Midbrain (tissue), 1 donor: ENCODE measurements at regions not wholly inside any gene's neighbourhood (a gene's known extent, or its start where the extent isn't known, plus 50 kb on each side); places are given as distances from the start of the nearest gene placed in this dataset.
A peak's percentile ranks its signal among the peaks of the same experiment; 100 is the strongest.
"Not testable (repeated sequence)": the region's sequence is repeated elsewhere in the genome, so short reads cannot be mapped to it uniquely, and the experiment has no call there.

Experiments
- DNase-seq: peaks from one replicate; lab custom pipeline; 2025; lab: John Stamatoyannopoulos, UW

DNA sequence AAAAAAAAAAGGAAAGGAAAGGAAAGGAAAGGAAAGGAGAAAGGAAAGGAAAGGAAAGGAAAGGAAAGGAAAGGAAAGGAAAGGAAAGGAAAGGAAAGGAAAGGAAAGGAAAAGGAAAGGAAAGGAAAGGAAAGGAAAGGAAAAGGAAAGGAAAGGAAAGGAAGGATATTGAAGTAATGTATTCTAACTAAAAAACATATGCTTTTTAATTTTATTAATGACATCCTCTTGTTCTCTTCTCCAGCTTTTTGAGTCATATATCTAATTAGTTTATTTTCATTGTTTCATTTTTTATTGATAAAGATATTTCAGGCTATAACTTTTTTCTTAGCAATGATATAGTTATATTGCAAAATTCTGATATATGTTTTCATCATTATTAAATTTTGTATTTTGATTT lies 585.8 kb upstream of the ARID1B start:
- DNase-seq = not testable (repeated sequence)

DNA sequence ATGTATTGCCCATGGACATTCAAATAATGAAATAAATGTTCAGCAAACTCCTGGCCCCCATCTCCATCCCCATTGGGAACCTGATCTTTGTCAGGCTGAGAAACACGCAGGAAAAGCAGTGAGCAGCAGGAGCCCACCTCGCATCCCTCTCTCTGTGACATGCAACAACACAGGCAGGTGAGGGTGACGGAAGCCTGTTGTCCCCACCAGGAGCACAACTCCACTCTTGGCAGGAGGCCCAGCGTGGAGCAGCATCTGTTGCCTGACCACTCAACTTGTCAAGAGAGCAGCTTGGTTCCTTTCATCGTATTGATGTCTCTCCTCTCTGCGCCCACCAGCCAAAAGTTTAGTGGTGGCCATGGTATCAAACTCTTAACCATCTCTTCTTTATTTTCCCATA lies 586.9 kb upstream of the ARID1B start:
- no peak for DNase-seq

DNA sequence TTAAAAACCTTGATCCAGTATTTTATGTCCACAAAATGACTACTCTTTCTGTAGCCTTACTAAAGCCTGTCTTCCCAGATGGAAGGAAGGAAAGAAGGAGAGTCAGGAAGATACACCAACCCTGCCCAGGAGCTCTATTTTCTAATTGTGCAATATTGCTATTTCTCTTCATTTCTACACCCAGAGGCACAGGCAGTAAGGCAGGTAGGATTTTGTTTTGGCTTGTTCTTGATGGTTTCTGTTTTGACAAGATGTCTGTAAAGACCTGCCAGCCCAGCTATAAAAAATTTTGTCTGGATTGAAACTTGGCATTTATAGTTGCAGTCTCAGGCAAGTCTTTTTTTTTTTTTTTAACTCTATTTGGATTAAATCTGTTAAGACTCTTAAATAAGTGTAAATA lies 587.5 kb upstream of the ARID1B start:
- DNase-seq = no peak

DNA sequence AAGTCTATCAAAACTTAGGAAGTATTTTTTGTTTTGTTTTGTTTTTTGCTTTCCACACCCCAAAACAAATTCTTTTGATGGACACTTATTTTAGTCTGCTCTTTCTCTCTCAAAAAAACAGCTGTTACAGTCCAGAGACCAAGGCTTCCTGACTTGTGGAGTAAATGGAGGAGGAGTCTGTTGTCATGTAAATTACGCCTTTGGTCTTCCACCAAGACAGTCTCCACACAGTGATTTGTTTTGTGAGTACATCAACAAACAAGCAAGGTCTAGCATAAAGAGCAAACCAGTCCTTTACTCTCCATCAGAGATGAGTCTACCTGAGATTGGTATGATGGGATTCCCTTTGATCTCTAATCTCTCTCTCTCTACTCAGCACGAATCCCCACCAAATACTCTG lies 588.0 kb upstream of the ARID1B start:
- no peak for DNase-seq

DNA sequence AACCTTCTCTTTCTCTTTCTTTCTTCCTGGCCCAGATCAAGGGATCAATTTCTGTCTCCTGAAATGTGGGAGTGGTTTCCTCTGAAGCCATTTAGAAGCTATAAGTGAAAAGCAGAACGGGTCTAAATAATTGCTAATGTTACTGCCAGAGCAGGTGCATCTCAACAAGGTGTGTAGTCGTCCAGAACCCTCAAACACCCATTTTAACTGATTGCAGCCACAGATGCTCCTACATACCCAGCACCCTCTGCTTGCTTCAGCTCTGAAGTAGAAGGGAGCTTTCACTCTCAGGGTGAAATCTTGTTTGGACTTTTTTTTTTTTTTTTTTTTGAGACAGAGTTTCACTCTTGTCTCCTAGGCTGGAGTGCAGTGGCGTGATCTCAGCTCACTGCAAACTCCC lies 592.1 kb upstream of the ARID1B start:
- DNase-seq = no peak

DNA sequence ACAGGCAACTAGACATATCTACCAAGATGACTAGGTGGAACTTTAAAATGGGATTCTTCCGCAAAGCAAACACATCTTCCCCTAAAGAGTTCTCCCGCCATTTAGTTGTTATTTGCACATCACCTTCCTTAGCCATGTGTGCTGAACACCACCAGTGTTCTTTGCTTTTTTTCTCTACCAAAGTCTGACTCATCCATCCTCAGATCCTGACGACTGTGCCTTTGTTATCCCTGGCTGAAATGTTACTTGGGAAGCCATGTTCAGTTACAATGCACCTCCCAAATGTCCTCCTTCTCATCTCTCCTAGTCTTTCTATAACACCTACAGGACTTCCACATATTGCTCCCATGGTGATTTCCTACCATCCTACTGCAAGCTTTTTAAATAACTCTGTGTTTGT lies 593.5 kb upstream of the ARID1B start:
- DNase-seq = no peak

DNA sequence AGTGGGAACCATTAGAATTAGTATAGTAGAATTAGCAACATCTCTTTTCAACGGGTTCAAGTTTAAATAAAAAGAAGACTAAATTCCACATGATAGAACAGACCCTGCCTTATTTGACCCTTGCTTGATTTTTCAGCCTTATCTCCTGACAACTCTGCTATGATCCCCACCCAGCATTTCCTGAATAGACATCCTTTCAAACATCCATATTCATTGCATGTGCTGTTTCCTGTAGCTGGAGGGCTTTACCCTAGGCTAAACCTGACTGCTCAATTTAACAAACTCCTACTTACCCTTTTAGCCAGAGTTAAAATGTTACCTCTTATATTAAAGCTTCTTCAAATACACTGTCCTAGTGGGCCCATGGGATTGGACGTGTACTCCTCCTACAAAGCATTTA lies 594.8 kb upstream of the ARID1B start:
- no peak for DNase-seq

DNA sequence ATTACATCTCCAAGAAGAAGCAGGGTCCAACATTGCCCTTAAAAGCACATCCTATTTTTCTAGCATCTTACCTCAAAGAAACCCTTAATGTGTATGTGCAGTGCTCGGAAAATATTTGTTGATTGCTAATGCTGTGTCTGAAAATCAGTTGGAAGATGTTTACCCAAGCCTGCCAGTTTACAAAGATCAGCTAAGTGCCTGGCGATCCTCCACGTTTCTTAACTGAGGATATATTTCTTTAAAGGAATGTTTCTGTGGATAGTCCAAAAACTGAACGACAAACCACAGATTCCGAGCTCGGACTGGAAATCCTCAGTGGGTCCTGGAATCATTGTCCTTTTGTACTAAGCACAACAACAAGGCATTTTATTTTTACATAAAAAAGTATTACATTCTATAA lies 595.7 kb upstream of the ARID1B start:
- DNase-seq = no peak

DNA sequence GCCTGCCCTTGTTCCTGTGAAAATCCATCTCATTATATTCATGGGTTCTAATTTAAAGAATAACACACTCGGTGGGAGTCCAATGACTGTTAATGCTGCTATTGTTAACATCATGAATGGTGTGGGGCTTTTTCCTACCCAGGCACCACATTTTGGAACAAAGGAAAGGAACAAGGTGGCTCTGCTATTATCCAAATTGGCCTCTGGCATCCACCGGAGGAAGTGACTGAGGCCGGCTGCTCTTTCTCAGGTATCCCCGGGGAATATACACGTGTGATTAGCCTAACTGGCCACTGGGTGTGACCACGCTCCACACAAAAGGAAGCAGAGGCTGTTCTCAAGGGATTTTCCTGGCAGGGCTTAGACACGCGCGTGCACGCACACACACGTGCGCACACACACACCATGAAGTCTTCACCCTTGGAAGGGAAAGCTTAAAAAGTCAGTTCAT lies 601.2 kb upstream of the ARID1B start:
- peak; percentile 25 for DNase-seq

DNA sequence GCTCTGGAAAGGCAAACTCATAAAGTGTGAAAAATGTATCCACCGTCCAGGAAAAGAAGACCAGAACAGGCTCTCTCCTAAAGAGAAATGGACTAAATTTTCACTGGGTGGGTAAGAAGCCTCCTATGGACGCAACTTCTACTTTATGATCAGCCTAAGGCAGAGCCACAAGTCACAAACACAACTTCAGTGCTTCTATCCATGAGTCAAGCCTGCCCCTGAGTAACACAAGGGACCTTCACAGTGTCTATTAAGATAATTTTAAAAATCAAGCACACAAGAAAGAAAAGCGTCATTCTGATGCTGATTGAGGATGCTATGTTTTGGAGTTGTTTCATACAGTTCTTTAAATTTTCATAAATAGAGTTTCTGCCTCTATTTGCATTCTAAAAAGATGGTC lies 601.7 kb upstream of the ARID1B start:
- no peak for DNase-seq

DNA sequence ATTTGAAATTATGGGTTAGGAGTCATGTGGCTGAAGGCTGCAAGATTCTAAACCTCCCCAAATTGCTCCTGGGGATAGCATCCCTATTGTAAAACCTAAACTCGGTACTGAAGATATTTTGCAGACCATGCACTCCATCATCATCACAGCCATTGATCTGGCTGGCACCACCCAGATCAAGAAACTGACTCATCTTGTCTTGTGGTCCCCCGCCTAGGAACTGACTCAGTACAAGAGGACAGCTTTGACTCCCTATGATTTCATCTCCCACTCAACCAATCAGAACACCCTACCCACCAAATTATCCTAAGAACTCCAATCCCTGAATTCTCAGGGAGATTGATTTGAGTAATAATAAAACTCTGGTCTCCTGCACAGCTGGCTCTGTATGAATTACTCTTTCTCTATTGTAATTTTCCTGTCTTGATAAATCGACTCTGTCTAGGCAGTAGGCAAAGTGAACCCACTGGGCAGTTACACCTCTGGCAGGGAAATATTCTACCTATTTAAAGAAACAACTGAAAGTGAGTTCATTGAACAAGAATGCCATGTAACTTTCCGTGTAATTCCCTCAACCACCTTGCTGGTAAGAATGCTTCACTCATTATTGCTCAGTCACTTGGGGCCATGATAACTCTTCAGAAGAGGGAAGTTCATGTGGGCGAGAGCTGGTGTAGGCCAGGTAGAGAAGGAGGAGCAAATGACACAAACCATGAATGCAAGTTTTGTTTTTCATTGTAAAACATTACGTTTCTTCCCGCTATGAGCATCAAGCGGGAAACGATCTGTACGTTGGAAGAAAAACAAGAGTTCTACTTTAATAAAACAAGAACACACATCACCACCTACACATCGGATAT lies 602.9 kb upstream of the ARID1B start:
- no peak for DNase-seq

DNA sequence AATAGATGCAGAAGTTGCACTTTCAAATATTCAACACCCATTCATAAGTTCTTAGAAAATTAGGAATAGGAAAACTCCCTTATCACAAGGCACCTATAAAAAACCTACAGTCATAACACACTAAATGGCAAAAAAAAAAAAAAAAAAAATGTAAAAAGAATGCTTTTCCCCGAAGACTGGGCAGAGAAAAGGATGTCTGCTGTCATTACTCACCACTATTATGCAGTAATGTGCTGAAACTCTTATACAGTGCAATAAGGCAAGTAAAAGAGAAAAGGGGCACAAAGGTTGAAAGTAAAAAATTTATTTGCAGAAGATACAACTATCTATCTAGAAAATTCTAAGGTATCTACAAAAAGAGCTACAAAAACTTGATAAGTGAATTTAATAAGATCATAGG lies 607.8 kb upstream of the ARID1B start:
- no peak for DNase-seq

DNA sequence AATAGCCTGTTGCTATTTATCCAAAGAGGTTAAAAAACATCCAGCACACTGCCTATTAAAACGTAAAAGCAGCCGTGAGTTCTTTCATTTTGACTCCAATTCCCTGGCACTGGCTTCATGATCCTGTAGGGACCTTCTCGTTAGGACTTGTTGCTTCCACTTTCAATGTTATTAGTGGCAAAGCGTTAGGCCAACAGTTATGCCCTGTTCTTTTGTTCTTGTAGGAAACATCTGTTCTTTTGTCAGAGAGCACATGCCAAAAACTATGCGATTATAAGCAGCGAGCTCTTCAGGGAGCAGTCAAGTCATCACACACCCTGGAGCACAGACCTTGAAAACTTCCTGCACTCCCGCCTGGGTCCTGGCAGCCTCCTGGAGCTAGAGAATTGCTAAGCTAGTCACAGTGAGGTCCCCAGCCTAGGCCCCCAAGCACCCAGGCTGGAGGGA lies 609.5 kb upstream of the ARID1B start:
- no peak for DNase-seq

DNA sequence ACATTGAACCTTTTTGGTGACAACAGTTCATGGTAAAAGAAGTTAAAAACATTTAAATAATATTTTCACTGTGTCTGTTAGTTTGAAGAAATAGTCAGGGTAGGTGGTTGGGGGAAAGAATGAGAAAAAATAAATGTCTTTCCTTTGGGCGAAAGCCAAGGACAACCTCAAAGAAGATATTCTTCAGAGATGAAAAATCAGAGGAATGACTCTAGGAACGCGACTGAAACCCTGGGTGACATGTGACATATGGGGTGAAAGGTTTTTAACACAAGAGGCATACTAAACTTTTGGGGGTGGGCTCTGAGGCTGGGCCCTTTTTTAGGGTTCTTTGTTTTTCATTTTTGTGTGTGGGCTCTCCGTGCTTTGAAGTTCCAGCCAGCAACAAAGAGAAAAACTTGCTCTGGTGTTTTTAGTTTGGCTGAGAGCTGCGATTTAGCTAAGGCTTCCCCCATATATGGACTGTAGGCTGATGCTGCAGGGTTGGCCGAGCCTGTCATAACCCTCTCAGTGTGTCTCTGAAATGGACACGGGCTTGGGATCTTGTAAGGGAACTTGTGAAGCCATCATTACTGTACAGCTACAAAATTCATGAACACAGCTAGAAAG lies 610.1 kb upstream of the ARID1B start:
- no peak for DNase-seq

DNA sequence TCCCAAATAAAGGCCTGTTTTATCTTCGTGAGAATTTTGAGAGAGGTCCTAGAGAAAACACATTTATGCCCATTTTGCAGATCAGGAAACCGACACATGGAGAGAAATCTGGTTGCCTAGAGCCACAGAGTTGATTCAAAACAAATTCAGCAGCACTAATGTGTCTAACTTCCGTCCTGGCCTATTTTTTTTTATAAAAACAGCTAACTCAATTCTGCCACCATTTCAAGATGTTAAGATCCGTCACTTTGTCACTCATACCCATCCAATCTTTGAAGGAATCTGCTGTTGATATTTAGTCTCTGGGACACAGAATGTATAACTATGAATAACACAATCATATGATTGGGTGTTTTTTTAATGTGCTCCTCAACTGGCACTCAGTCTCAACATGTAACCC lies 611.1 kb upstream of the ARID1B start:
- no peak for DNase-seq

DNA sequence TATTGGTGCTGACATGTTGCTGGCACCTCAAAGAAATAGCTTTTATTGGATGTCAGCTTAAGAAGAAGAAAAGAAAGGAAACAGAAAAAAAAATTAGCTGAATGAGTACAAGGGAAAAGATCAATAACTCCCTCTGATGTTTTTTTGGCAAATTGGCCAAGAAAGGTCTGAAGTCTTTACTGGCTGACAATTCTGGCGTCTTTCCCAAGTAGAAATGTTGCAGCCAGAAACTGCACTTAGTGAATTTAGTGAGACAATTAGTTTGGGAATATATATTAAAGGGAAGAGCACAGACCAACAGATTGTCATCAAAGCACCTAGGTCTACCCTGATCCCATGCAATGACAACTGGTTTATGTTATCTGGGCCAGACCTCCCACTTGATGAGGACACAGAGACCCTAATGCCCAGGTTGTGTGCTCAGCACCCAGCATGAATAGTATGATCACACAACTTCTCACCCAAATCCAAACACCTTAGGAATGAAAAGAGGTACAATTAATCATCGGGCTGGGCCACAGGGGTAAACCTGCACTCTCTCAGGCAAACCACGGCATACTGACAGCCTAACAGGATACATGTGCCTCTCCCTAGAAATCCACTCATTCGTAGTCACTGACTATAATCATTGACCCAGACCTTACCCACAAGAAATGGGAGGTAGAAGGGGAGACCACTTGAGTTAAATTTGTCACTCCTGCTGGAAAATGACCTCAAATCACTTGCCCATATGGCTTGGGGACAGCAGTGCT lies 612.3 kb upstream of the ARID1B start:
- no peak for DNase-seq

DNA sequence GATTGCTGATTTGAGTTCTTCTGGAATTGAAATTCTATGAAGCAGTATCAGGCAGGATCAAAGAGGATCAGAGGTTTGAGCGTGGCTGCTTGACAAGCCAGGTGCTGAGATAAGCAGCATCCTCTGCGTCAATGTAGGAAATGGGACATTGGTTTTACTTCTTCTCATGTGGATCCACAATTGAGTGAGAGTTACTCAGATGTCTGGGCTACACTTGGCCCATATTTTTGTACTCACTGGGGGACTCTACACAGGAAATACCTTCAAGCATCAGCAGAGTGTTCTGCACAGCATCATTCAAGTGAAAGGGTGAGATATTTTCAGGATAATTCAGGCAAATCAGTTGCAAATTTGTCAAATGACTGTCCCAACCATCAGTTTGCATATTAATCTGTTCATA lies 613.9 kb upstream of the ARID1B start:
- DNase-seq = no peak

DNA sequence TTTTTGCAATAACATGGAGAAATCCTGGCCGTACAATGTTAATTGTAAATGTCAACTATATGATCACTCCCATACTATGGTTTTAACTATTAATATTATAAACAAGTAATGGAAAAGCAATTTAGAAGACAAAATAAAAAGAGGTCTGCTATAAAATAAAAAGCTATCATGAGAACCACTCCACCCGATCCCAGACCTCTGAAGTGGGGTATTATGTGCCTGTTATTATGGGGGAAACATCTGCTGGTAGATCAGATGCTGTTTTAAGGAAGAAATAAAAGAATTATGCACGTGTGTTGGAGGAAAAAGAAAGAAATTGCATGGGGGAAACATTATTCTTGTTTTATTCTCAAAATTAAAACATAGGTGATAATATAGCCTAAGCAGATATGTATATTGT lies 615.7 kb upstream of the ARID1B start:
- no peak for DNase-seq

DNA sequence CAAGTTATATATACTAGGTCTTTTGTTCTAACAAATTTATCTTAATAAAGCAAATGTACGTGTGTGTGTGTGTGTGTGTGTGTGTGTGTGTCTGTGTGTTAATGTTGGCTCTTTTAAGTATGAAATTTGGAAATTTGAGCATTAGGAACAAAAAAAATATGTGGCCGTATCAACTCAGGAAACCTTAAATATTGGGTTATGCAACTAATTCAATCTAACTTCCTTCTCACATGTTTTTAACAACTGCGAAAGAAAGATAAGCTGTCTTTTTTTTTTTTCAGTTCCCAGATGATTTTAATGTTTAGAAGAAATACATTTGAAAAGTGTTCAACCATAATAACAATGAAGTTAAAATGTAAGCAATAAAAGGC lies 616.4 kb upstream of the ARID1B start:
- DNase-seq = no peak

DNA sequence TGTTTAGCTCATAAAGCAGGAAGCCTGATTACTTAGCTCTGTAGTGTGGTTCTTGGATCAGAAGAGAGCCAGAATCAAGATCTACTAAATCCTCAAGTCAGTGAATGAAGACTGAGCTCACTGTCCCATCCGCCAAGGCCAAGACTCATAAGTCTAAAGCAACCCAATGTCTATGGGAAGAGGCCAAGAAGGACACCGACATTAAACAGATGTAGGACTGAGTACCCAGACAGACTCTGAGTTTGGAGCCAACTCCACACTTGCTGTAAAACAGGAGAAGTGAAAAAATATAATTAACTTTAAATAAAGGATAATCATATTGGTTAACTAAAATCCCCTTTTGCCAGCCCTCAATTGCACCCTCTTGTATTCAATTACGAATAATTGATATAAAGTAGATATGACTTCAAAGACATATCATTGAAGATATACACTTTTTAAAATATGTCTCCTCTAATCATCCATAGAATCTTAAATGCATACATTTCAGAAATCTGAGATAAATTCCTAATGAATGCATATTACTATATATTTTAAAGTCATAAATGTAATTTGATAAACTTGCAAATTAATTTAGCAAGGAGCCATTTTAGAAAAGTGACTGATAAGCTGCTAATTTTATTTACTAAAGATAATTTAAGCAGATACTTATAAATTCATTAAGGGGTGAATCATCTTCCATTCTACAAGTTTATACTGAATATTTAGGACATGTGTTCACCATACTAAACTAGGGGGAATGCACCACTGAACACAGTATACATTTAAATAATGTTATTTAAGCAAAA lies 617.0 kb upstream of the ARID1B start:
- no peak for DNase-seq

DNA sequence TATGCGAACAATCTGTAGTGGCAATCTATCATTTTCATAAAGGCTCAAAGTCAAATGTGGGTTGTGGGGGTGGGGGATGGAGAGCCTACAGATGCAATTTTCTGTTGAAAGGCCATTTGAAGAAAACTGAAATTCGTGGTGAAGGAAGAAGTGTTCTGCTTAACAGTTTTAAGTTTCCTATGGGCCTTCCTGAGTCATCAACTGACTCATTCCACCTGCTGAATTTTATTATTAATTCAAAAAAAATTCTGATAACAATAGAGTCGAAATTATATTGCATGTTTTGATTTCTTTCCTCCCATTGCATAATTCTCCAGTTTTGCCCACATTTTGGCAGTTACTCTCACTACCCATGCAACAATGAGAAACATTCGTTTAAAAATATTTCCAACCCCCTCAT lies 622.3 kb upstream of the ARID1B start:
- DNase-seq = no peak

DNA sequence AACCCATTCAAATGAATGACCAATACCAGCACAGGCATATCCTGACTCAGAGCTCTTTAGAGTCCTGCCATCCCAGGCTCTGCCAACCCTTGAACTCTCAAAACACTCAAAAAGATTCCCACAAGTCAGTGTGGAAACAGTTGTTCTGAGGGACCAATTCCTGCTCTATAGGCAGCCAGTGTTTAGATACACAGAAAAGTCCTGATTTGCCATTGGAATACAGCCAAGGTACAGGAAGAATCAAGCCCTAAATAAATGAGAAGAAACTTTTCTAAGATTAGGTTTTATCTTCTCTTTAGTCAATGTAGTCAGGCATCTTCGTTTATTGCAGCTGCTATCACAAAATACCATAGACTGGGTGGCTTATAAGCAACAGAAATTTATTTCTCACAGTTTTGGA lies 626.8 kb upstream of the ARID1B start:
- DNase-seq = no peak
